Erythroblast (primary cell): ENCODE measurements at regions not wholly inside any gene's neighbourhood (a gene's known extent, or its start where the extent isn't known, plus 50 kb on each side); places are given as distances from the start of the nearest gene placed in this dataset.

ENCODE experiments used
- GATA1 ChIP-seq: IDR thresholded peaks from 2 replicates; pipeline ENCODE4 v1.6.1; 2011; ENCODE audit warnings: low read depth, mild to moderate bottlenecking, control low read depth, low read length, moderate library complexity
- POLR2A ChIP-seq: IDR thresholded peaks from 2 replicates; pipeline ENCODE4 v1.6.1; 2011; ENCODE audit warnings: mild to moderate bottlenecking, low read length

DNA sequence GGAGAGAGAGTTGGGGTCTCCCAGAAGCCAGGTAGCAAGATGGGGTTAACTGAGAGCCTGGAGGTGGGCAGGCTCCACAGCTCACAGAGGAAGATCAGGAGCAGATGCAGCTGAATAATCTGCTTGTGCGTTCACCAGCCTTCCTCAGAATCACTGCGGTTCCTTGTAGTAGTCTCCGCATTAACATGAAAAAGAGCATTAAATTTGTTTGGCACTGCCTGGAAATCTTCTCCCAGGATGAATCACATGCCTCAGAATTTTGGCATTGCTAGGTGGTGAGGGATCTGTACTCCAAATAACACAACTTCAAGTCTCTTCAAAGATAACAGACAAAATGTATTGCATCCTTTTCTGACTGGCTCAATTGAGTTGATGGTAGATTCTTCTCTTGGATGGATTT is 700.6 kb upstream of the ARRDC4 start:
- TF ChIP-seq POLR2A (no peak), GATA1 (no peak)
